C4-2B (cell line): ENCODE measurements at regions not wholly inside any gene's neighbourhood (a gene's known extent, or its start where the extent isn't known, plus 50 kb on each side); places are given as distances from the start of the nearest gene placed in this dataset.

Experiments
- H3K27ac ChIP-seq: fragments of 450-650 bp; 2 replicates; pipeline ENCODE4 v1.5.1; 2017
- ZFX ChIP-seq: fragments of 450-650 bp; IDR thresholded peaks from 2 replicates; pipeline ENCODE4 v1.6.1; 2017
- TF ChIP-seq, protein P1 (sequence below): fragments of 450-650 bp; conservative IDR thresholded peaks from 2 replicates; pipeline ENCODE4 v1.5.1; 2017; ENCODE audit warnings: mild to moderate bottlenecking

DNA sequence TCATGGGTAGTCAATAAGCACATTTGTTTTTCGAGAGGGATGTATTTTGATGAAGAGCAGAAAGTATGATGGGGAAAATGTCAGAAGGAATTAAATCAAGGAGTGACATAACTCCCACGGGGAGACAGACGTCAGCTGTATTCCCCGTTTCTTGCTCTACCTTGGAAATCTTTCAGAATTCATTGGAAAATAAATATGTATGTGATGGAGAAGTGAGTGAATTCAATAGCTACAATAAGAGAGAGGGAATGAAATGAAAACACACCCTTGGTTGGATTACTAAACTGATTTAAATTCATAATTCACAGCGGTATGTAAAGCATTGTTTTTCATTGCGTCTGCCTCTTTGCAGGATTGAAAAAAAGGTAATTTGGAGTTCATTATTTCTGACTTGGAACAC, 209.7 kb upstream of the KLF4 start:
- no peak overlapping the region for H3K27ac ChIP-seq
- TF ChIP-seq ZFX: no peak
- TF ChIP-seq, protein P1, sequence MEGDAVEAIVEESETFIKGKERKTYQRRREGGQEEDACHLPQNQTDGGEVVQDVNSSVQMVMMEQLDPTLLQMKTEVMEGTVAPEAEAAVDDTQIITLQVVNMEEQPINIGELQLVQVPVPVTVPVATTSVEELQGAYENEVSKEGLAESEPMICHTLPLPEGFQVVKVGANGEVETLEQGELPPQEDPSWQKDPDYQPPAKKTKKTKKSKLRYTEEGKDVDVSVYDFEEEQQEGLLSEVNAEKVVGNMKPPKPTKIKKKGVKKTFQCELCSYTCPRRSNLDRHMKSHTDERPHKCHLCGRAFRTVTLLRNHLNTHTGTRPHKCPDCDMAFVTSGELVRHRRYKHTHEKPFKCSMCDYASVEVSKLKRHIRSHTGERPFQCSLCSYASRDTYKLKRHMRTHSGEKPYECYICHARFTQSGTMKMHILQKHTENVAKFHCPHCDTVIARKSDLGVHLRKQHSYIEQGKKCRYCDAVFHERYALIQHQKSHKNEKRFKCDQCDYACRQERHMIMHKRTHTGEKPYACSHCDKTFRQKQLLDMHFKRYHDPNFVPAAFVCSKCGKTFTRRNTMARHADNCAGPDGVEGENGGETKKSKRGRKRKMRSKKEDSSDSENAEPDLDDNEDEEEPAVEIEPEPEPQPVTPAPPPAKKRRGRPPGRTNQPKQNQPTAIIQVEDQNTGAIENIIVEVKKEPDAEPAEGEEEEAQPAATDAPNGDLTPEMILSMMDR: no peak

DNA sequence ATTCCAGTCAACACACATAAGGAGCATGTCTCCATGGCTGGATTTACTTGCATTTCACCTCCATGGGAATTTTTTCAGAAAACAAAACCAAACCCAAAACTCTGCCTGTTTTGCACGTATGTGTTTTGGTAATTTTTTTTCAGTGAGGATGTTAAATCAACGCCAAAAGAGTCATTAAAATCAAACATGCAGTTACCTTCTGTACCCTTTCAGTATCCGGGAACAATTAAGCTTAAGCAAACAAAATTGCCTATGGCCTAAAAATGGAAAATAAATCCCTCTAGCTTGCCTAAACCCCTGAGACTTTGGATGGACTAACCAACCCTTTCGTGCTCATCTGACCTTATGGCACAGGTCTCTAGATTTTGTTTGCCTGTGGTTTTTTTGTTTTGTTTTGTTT, 209.2 kb upstream of the KLF4 start:
- no peak for TF ChIP-seq ZFX
- peak overlapping the region; percentile 94 for H3K27ac ChIP-seq

DNA sequence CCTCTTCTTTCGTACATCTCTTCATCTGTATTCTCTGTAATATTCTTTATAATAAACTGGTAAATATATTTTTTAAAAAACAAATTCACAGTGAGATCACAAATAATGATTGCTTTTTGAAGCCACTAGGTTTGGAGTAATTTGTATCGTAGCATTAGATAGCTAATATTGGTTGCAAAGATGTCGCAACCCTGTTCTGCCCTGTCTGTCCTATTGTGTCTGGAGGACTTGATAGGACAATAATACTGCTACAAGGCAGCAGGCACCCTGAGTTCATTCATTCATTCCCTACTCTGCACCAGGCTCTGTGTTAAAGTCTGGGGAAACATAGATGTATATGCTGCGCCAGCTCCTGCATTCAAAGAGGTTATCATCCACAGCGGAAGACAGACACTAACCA, 206.7 kb upstream of the KLF4 start:
- no peak overlapping the region for H3K27ac ChIP-seq
- no peak for TF ChIP-seq ZFX
- TF ChIP-seq, protein P1: no peak

DNA sequence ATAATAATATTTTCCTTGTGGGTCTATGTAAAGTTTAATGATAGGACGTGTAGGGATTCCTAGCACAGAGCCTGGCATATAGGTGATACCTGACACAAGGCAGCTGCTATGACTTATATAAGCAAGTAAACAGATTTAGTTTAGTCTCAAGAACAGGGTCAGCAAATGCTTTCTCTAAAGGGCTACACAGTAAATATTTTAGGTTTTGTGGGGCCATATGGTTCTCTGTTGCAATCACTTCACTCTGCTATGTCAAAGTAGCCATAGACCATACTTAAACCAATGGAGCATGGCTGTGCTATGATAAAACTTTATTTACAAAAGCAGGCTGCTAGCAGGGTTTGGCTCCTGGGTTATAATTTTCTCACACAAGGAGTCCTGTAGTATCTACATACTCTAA, 204.8 kb upstream of the KLF4 start:
- no peak for TF ChIP-seq ZFX
- TF ChIP-seq, protein P1: no peak
- H3K27ac ChIP-seq: no peak overlapping the region

DNA sequence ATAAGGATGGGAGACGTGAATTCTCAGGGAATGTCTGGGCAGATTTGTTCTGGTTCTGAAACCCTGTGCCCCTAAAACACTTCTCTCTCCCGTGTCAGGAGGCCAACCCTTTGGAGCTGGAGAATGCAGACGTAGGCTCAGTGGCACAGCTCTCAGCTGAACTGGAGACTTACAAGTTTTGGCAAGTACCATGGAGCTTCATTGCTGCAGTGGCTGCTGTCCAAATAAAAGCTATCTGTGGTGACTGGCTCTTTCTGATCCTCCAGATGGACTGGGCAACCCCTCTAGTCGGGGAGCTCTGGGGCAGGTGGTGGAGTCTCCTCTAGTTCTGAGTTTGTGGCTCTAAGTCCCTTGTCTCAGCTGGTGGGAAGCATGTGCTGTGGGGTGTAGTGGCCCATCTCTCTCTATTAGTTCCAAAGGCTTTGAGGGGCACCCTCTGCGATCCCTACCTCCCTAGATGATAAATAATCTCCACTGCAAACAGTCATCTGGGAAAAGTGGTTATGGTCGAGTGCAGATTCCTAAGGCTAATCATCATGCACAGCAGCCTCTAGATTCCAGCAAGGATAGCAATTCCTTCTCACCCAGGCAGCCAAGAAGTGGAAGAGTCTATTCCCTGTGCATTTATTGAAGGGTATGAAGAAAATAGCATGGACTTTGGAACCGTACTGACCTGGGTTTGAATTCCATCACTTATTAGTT, 204.2 kb upstream of the KLF4 start:
- no peak overlapping the region for H3K27ac ChIP-seq
- TF ChIP-seq, protein P1: no peak
- no peak for TF ChIP-seq ZFX

DNA sequence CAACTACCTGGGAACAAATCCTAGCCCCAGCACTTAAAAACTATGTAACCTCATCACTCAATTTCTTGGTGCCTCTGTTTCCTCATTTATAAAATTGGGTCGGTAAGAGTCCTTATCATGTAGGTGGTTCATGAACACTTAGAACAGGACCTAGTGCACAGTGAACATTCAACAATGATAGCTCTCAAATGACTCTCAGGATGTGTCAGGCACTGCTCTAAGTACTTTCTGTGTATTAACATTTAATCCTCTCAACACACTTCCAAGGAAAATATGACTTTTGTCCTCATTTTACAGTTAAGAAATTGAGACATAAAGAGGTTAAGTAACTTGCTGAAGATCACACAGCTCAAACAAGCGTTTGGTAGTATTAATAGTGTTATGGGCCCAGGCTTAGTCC, 202.1 kb upstream of the KLF4 start:
- H3K27ac ChIP-seq: no peak overlapping the region
- TF ChIP-seq, protein P1: no peak

DNA sequence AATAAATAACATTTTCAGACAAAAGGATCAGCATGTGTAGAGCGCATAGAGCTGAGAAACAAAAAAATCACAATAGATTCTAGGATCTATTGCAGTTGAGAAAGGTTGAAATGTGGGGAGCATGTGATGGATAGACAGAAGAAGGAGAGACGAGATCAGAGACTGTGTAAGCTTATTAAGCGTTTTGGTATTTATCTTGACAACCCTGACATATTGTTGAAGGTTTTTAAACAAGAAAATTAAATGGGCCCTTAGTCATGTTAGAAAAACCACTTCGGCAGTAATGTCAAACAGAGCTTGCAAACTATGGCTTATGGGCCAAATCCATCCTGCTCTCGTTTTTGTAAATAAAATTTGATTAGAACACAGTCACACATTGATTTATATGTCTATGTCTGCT, 200.5 kb upstream of the KLF4 start:
- no peak overlapping the region for H3K27ac ChIP-seq
- TF ChIP-seq, protein P1: no peak
- no peak for TF ChIP-seq ZFX

DNA sequence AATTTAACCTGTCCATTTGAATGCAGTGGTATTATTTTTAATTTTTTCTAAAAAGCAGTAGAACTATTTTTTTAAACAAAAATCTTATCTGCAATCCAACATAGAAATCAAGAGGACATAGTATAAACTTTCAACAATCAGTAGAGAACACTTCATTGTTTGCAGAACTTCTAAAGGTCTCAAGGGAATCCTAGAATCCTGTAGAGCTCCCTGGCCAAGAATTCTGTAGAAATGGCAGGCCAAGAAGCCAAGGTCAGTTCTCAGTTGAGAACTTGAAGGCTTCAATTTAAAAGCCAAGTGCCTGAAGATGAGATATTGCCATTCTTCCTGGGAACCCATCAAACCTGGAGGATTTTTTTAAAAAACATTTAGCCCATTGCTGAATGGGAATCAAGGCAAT, 199.2 kb upstream of the KLF4 start:
- no peak for TF ChIP-seq ZFX
- TF ChIP-seq, protein P1: no peak

More for the DNA sequence above, 199.2 kb upstream of the KLF4 start:
- H3K27ac ChIP-seq: no peak overlapping the region
